ENCODE measurements at regions not wholly inside any gene's neighbourhood (a gene's known extent, or its start where the extent isn't known, plus 50 kb on each side); places are given as distances from the start of the nearest gene placed in this dataset.

GRCh38 chr13:50529154-50529882 is 314.2 kb downstream of the DLEU7 start:
- in situ Hi-C loops (cut with HindIII; ENCODE audit: low sequenced_read_pairs) = no loop called here
- peak overlapping the region; percentile 7 for H3K4me3 ChIP-seq (ENCODE audit: low read depth, low read length)
- peak; percentile 75 for DNase-seq (ENCODE audit: low read depth)
- no peak for TF ChIP-seq CTCF (IDR thresholded peaks at IDR 0.05; ENCODE audit: low read depth, low read length, missing control alignments)

- TF ChIP-seq CTCF (IDR thresholded peaks at IDR 0.05; ENCODE audit: low read depth, low read length, missing control alignments) = peak; percentile 42
- DNase-seq (ENCODE audit: low read depth) = peak; percentile 49
- in situ Hi-C loops (cut with HindIII; ENCODE audit: low sequenced_read_pairs) = no loop called here
- H3K4me3 ChIP-seq (ENCODE audit: low read depth, low read length) = no peak overlapping the region
Measured at GRCh38 chr13:50531917-50532899, 311.3 kb downstream of the DLEU7 start.

GRCh38 chr13:50535050-50535449 is 308.4 kb downstream of the DLEU7 start:
- in situ Hi-C loops (cut with HindIII; ENCODE audit: low sequenced_read_pairs) = no loop called here
- H3K4me3 ChIP-seq (ENCODE audit: low read depth, low read length) = no peak overlapping the region
- DNase-seq (ENCODE audit: low read depth) = no peak
- TF ChIP-seq CTCF (IDR thresholded peaks at IDR 0.05; ENCODE audit: low read depth, low read length, missing control alignments) = no peak

- no peak for DNase-seq (ENCODE audit: low read depth)
- TF ChIP-seq CTCF (IDR thresholded peaks at IDR 0.05; ENCODE audit: low read depth, low read length, missing control alignments) = no peak
- in situ Hi-C loops (cut with HindIII; ENCODE audit: low sequenced_read_pairs) = no loop called here
- no peak overlapping the region for H3K4me3 ChIP-seq (ENCODE audit: low read depth, low read length)
Measured at GRCh38 chr13:50537029-50537428, 306.5 kb downstream of the DLEU7 start.

- no peak for TF ChIP-seq CTCF (IDR thresholded peaks at IDR 0.05; ENCODE audit: low read depth, low read length, missing control alignments)
- no peak overlapping the region for H3K4me3 ChIP-seq (ENCODE audit: low read depth, low read length)
- DNase-seq (ENCODE audit: low read depth) = no peak
- in situ Hi-C loops (cut with HindIII; ENCODE audit: low sequenced_read_pairs) = no loop called here
Measured at GRCh38 chr13:50539791-50540530, 303.5 kb downstream of the DLEU7 start.

- in situ Hi-C loops (cut with HindIII; ENCODE audit: low sequenced_read_pairs) = no loop called here
- no peak for TF ChIP-seq CTCF (IDR thresholded peaks at IDR 0.05; ENCODE audit: low read depth, low read length, missing control alignments)
- no peak for DNase-seq (ENCODE audit: low read depth)
- no peak overlapping the region for H3K4me3 ChIP-seq (ENCODE audit: low read depth, low read length)
Measured at GRCh38 chr13:50543141-50543540, 300.4 kb downstream of the DLEU7 start.

Measured in astrocyte of the cerebellum (primary cell).